GM18499 (cell line): ENCODE measurements at regions not wholly inside any gene's neighbourhood (a gene's known extent, or its start where the extent isn't known, plus 50 kb on each side); places are given as distances from the start of the nearest gene placed in this dataset.
"Not testable (repeated sequence)": the region's sequence is repeated elsewhere in the genome, so short reads cannot be mapped to it uniquely, and the experiment has no call there.

Source experiments
- ATAC-seq: cut with Tn5 transposase; IDR thresholded peaks from one replicate; pipeline ENCODE4 v1.9.1; 2021; ENCODE audit warnings: moderate number of reproducible peaks; ENCODE audit not compliant: insufficient read depth, unreplicated experiment

- no peak for ATAC-seq
Observed at GRCh38 chr7:123265853-123266252, 66.1 kb upstream of the SLC13A1 start.

DNA sequence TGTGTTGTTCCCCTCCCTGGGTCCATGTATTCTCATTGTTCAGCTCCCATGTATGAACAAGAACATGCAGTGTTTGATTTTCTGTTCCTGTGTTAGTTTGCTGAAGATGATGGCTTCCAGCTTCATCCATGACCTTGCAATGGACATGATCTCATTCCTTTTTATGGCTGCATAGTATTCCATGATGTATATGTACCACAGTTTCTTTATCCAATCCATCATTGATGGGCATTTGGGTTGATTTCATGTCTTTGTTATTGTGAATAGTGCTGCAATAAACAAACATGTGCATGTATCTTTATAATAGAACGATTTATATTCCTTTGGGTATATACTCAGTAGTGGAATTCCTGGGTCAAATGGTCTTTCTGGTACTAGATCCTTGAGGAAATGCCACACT lies 65.1 kb upstream of the SLC13A1 start:
- ATAC-seq, result not testable (repeated sequence)

GRCh38 chr7:123260428-123260960 lies 60.7 kb upstream of the SLC13A1 start:
- no peak for ATAC-seq

DNA sequence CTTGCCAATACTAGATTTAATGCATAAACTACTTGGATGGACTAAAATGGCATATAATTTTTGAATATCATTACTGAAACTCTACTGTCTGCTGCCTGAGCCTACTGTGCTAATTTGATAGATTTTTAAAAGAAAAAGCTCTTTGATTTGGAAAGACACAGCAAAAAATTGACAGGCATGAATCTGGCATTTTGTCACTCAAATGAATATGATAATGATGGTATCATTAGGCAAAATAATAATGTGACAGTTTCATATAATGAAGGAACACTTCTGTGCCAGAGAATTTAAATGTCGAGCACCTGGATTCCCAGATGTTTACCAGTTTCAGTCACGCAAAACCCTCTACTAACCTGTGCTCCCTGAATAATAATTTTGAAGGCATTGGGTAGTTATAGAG lies 60.0 kb upstream of the SLC13A1 start:
- ATAC-seq, result no peak
